Uterus (tissue), 3 donors: ENCODE measurements at regions not wholly inside any gene's neighbourhood (a gene's known extent, or its start where the extent isn't known, plus 50 kb on each side); places are given as distances from the start of the nearest gene placed in this dataset.
"Not testable (repeated sequence)": the region's sequence is repeated elsewhere in the genome, so short reads cannot be mapped to it uniquely, and the experiment has no call there.

ENCODE experiments used
- DNase-seq, 2 donors: peaks; one replicate each; pipeline ENCODE4 v3.0.0-alpha.2; 2019 to 2020
- H3K27ac ChIP-seq, 2 donors: fragments of 200-600 bp; sonication (generic); 1 replicate in 1 of 2; 2 replicates in 1 of 2; pipeline ENCODE4 v1.5.1; 2016 to 2018
- H3K27me3 ChIP-seq, 2 donors: fragments of 200-600 bp; sonication (generic); one replicate each; pipeline ENCODE4 v1.5.1; 2018 to 2019; ENCODE audit warnings: control low read depth in 1 of 2
- H3K36me3 ChIP-seq, 2 donors: fragments of 200-600 bp; sonication (generic); one replicate each; pipeline ENCODE4 v1.5.1; 2019; ENCODE audit warnings: control low read depth in 1 of 2
- H3K4me1 ChIP-seq, 2 donors: fragments of 200-600 bp; sonication (generic); one replicate each; pipeline ENCODE4 v1.5.1; 2018 to 2019; ENCODE audit warnings: control low read depth in 1 of 2
- H3K4me3 ChIP-seq, 2 donors: fragments of 200-600 bp; sonication (generic); 1 replicate in 1 of 2; 2 replicates in 1 of 2; pipeline ENCODE4 v1.5.1; 2018 to 2019; ENCODE audit warnings: mild to moderate bottlenecking in 1 of 2
- H3K9me3 ChIP-seq, 2 donors: fragments of 200-600 bp; sonication (generic); one replicate each; pipeline ENCODE4 v1.5.1; 2019; ENCODE audit warnings: control low read depth in 1 of 2
- POLR2A ChIP-seq, 2 donors: fragments of 450-650 bp; IDR thresholded peaks; one replicate each; pipeline ENCODE4 v1.6.1; 2016; ENCODE audit warnings: antibody characterized with exemption in 2 of 2, mild to moderate bottlenecking in 1 of 2, moderate library complexity in 1 of 2
- intact Hi-C: fragments of 100-400 bp; cut with DNase I; formaldehyde crosslinking; loops from one replicate; pipeline ENCODE4 v1.15.1; 2023; ENCODE audit warnings: low total_unique reads
- TF ChIP-seq, protein P1 (sequence below), 4 experiments: fragments of 200-600 bp in 2 of 4; fragments of 450-650 bp in 2 of 4; sonication (generic) in 2 of 4; IDR thresholded peaks; one replicate each; pipeline ENCODE4 v1.5.1; 2016 to 2019; ENCODE audit warnings: antibody characterized with exemption in 4 of 4, mild to moderate bottlenecking in 2 of 4, moderate library complexity in 1 of 4
- donor health status: DM: yes; HTN: yes; CAD: no.

DNA sequence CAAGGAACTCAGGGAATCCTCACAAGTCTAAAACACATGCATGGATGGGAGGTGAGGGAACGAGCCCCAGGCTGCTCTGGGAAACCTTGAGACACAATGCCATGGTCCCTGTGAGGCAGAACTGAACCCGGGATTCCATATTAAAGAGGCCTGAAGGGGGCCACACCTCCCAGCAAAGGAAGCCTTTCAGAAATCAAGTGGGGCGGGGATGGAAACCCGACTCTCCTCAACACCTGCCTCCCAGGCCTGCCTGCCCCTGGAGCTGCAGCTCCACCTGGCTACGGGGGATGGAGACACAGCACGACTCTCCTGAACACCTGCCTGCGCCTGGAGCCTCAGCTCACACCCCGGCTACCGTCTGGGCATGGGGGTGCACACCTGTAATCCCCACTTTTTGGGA is 77.8 kb upstream of the LPCAT1 start:
- H3K36me3 ChIP-seq, H3K4me3 ChIP-seq, intact Hi-C loops, H3K4me1 ChIP-seq, H3K9me3 ChIP-seq, H3K27me3 ChIP-seq, DNase-seq, H3K27ac ChIP-seq: not testable (repeated sequence)

DNA sequence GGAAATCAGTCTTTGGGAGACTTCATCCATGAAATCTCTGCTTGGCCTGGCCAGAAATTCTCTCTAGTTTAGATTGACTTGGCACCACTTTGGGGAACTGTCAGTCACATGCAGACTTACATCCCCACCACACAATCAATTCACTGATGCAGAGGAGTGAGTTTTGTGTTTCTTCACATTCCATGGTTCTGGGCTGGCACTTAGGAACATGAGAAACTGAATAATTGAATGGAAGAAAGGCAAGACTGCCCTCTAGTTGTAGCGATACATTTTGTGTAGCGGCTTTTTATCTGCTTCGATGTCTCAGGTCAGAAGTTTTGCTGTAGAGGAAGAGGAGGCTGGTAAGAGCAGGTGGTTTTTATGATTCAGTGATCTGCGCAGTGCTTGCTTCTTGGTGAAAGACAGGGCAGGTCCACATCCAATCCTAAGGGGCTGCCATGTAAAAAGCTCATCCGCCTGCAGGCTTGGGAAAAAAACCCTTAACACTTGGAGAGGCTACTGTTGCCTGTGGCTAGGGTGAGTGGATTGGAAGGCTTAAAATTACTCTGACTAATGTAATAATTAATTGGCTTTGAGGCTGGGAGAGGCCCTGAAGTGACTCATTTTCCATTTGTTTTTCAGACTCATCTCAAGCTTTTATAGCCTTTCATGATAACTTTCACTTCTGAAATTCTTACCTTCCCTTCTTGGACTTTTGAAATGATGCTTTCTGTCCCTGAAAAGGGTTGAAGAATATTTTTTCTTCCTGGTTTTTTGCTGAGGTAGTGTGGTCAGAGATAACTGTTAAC is 75.4 kb upstream of the LPCAT1 start:
- H3K9me3 ChIP-seq, H3K36me3 ChIP-seq, H3K4me3 ChIP-seq, DNase-seq, intact Hi-C loops, H3K4me1 ChIP-seq, H3K27me3 ChIP-seq: not testable (repeated sequence)
- peak overlapping the region in 1 of 2 donors; percentile 36 for H3K27ac ChIP-seq
- TF ChIP-seq, protein P1, sequence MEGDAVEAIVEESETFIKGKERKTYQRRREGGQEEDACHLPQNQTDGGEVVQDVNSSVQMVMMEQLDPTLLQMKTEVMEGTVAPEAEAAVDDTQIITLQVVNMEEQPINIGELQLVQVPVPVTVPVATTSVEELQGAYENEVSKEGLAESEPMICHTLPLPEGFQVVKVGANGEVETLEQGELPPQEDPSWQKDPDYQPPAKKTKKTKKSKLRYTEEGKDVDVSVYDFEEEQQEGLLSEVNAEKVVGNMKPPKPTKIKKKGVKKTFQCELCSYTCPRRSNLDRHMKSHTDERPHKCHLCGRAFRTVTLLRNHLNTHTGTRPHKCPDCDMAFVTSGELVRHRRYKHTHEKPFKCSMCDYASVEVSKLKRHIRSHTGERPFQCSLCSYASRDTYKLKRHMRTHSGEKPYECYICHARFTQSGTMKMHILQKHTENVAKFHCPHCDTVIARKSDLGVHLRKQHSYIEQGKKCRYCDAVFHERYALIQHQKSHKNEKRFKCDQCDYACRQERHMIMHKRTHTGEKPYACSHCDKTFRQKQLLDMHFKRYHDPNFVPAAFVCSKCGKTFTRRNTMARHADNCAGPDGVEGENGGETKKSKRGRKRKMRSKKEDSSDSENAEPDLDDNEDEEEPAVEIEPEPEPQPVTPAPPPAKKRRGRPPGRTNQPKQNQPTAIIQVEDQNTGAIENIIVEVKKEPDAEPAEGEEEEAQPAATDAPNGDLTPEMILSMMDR (IDR thresholded peaks at IDR 0.05): peak in 2 of 4 experiments; percentile 24 to 51

DNA sequence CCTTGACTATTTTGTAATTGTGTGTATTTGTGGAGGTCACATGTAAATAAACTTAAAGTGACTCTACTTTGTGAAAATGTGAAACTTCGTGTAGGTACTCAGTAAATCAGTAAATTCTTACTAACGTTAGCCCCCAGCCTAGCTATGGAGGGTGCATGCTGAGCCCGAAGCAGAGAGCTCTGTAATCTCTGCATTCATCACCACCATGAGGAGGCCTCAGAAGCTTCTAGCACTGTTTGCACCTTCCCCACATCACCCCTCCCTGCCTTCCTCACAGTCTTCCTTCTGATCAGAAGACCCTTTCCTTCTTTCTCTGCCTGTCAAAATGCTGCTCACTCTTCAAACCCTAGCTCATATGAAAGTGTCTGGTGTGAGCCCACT is 73.3 kb upstream of the LPCAT1 start:
- H3K4me3 ChIP-seq, intact Hi-C loops, H3K4me1 ChIP-seq, DNase-seq, H3K9me3 ChIP-seq, H3K27me3 ChIP-seq, H3K36me3 ChIP-seq, H3K27ac ChIP-seq: not testable (repeated sequence)

DNA sequence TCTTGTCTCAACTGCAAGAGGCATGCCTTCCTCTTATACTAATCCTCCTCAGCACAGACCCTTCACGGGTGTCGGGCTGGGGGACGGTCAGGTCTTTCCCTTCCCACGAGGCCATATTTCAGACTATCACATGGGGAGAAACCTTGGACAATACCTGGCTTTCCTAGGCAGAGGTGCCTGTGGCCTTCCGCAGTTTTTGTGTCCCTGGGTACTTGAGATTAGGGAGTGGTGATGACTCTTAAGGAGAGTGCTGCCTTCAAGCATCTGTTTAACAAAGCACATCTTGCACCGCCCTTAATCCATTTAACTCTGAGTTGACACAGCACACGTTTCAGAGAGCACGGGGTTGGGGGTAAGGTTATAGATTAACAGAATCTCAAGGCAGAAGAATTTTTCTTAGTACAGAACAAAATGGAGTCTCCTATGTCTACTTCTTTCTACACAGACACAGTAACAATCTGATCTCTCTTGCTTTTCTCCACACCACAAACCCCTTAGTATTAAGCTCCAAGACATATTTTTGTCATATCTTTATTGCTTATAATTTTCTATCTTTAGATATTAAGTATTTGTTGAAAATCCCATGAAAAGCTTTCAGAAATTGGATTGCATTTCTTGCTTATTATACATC is 72.8 kb upstream of the LPCAT1 start:
- H3K27me3 ChIP-seq, H3K4me3 ChIP-seq: not testable (repeated sequence)

DNA sequence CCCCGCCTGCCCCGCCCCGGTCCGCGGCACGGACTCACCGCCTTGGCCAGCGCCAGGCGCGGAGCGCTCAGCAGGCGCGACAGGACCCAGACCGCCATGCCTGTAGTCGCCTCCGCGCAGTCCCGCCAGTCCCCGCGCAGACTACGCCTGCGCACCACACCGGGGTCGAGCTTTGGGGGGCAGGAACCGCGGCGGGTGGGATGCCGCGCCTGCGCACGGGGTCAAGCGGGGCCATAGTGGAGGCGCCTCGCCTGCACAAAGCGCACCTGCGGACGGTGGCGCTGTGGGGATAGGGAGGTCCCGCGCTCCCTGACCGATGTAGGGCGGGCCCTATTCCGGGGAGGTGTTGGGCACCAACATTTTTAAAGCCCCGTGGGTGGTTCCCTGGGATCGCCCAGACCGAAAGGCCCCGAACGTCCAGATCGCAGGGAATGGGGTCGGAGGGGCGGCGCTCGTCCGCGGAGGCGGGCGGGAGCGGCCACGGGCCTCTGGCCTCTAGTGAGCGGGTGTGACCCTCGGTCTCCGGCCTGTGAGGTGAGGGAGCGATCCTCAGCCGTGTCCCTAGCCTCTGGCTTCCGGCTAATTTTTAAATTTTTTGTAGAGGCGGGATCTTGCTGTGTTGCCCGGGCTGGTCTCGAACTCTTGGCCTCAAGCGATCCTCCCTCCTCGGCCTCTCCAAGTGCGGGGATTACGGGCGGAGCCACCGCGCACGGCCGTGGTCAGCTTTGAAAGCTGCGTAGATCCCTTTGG is 70.8 kb upstream of the LPCAT1 start:
- Histone ChIP-seq H3K27me3 (no peaks in the 10 kb centered on the region), H3K4me1 (no peaks in the 10 kb centered on the region), H3K4me3 (peak overlapping the region; percentile 40 to 48), H3K27ac (peak overlapping the region; percentile 61 to 74), H3K9me3 (no peaks in the 10 kb centered on the region), H3K36me3 (no peaks in the 10 kb centered on the region)
- TF ChIP-seq, protein P1 (IDR thresholded peaks at IDR 0.05): peak; percentile 25 to 54 (median 40)
- no peak for TF ChIP-seq POLR2A (IDR thresholded peaks at IDR 0.05)
- intact Hi-C loops: no loop called here
- peak; percentile 60 to 65 for DNase-seq

More for the DNA sequence above, 72.8 kb upstream of the LPCAT1 start:
- DNase-seq, H3K36me3 ChIP-seq, intact Hi-C loops, H3K4me1 ChIP-seq, H3K27ac ChIP-seq, H3K9me3 ChIP-seq: not testable (repeated sequence)

DNA sequence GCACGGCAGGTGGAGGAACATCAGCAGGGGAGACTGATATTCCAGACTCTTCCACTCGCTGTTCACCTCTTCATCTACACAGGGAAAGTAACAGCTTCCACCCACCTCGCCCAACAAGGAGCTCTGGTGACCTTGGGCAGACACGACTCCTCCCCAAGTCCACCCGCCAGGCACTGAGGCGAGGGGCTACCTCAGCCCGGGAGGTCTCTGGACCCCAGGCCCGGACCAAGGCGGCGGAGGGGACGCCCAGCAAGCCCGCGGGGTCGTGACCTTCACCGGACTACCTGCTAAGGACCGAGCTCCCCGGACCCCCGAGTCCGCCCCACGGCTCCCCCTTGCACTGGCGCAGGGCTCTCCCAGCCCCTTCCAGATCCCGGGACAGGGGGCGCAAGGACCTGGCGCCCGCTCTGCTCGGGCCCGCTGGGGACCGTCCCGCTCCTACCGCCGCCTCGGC is 70.2 kb upstream of the LPCAT1 start:
- DNase-seq: no peak
- Histone ChIP-seq H3K27me3 (no peaks in the 10 kb centered on the region), H3K36me3 (no peaks in the 10 kb centered on the region), H3K4me1 (no peaks in the 10 kb centered on the region), H3K27ac (peak overlapping the region; percentile 61 to 74), H3K4me3 (peak overlapping the region; percentile 40 to 48), H3K9me3 (no peaks in the 10 kb centered on the region)
- TF ChIP-seq POLR2A (IDR thresholded peaks at IDR 0.05): no peak
- TF ChIP-seq, protein P1 (IDR thresholded peaks at IDR 0.05): no peak
- intact Hi-C loops: no loop called here

DNA sequence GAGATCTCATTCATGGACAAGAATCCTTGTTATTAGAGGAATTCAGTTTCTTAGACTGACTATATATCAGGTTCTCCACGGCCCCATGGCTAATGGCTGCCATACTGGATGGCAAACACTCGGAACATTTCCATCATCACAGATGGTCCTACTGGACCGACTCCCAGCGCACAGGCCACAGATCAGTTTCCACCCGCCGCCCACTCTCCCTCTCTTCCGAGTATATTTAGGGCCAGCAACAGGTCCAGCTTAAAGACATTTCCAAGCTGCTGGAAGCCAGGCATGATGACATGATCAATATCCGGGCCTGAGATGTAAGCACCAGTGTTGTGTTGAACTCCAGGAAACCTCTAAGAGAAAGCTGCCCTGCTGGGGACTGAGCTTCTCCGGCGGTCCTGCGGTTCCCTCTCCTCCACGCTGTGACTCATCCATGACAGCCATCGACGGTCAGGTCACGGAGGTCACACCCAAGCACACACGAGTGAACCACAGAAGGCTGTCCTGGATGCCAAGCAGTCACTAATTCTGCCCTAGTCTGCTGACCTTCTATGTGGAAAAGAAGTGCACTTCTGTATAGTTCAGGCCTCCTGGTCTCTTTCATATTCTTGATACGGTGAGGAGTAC is 64.4 kb upstream of the LPCAT1 start:
- DNase-seq, H3K36me3 ChIP-seq, H3K27ac ChIP-seq, H3K4me1 ChIP-seq, H3K27me3 ChIP-seq, H3K9me3 ChIP-seq, H3K4me3 ChIP-seq, intact Hi-C loops: not testable (repeated sequence)

DNA sequence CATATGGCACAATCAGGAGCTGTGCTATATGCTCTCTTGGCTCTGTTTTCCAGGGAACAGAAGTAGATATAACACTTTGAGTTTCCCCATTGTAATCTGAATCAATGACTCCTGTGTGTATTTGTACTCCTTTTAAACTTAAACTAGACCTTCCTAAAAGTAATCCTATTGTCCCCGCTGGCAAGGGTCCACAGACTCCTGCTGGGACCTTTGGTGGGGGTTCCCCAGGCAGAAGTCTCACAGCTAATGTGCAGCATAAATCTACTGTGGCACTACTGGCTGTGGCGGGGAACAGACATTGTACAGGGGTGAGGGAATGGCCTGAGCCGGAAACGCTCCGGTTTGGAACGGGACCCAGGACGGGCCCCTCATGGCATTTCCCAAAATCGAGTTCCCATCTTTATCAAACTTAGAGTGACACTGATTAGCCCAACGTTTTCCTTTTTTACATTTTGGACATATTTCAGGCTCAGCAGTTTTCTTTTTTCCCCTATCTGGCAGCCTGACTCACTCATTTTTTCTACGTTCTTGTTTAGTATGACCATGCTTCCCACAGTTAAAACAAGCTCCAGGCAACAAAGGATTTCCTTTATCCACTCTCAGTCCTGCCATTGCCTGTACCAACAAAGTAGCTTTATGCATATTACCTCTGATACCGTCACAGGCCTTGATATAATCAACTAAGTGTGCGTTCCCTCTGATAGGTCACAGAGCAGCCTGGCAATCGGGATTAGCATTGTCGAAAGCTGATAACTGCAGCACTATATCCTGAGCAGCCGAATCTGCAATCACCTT is 59.5 kb upstream of the LPCAT1 start:
- DNase-seq, H3K9me3 ChIP-seq, H3K27ac ChIP-seq, intact Hi-C loops, H3K4me1 ChIP-seq, H3K27me3 ChIP-seq, H3K4me3 ChIP-seq, H3K36me3 ChIP-seq: not testable (repeated sequence)

DNA sequence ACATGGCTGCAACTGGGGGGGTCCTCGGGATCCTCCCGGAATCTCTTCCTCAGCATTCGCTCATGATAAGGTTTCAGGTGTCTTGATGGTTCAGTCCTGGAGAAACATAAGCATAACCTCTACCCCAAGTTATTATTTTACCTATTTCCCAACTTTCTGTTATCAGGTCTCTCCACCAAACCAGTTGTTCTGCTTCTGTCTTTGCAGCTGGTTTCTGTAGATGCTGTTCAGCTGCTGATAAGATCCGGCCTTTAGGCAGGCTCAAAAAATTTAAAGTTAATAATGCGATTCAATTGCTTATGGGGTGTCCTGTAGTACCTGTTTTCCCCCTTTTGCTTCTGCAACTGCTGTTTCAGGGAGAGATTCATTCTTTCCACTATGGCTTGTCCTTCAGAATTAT is 55.6 kb upstream of the LPCAT1 start:
- H3K9me3 ChIP-seq, H3K4me1 ChIP-seq, intact Hi-C loops, H3K4me3 ChIP-seq, H3K36me3 ChIP-seq, DNase-seq, H3K27ac ChIP-seq, H3K27me3 ChIP-seq: not testable (repeated sequence)
